ENCODE measurements at regions not wholly inside any gene's neighbourhood (a gene's known extent, or its start where the extent isn't known, plus 50 kb on each side); places are given as distances from the start of the nearest gene placed in this dataset.
"Not testable (repeated sequence)": the region's sequence is repeated elsewhere in the genome, so short reads cannot be mapped to it uniquely, and the experiment has no call there.

DNA sequence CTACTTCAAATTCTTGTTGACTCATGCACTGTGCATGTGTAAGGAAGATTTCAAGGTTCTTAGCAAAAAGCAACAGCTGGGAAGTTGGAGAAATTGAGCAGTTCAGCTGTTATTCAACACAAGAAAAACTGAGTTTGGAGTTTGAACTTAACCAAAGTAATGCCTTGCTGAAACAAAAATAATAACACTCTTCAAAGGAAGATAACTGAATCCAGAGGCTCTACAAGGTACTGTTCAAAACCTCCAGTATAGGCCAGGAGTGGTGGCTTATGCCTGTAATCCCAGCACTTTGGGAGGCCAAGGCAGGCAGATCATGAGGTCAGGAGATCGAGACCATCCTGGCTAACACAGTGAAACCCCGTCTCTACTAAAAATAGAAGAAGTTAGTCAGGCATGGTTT lies 58.8 kb upstream of the SMIM23 start:
- TF ChIP-seq, protein P1, sequence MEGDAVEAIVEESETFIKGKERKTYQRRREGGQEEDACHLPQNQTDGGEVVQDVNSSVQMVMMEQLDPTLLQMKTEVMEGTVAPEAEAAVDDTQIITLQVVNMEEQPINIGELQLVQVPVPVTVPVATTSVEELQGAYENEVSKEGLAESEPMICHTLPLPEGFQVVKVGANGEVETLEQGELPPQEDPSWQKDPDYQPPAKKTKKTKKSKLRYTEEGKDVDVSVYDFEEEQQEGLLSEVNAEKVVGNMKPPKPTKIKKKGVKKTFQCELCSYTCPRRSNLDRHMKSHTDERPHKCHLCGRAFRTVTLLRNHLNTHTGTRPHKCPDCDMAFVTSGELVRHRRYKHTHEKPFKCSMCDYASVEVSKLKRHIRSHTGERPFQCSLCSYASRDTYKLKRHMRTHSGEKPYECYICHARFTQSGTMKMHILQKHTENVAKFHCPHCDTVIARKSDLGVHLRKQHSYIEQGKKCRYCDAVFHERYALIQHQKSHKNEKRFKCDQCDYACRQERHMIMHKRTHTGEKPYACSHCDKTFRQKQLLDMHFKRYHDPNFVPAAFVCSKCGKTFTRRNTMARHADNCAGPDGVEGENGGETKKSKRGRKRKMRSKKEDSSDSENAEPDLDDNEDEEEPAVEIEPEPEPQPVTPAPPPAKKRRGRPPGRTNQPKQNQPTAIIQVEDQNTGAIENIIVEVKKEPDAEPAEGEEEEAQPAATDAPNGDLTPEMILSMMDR (conservative IDR thresholded peaks at IDR 0.05; ENCODE audit: low read depth, low read length) = not testable (repeated sequence)
- not testable (repeated sequence) for TF ChIP-seq EZH2 (IDR thresholded peaks at IDR 0.05; ENCODE audit: borderline replicate concordance, low read depth, low read length, poor library complexity, severe bottlenecking)

Data from A673 (cell line).